ENCODE measurements at regions not wholly inside any gene's neighbourhood (a gene's known extent, or its start where the extent isn't known, plus 50 kb on each side); places are given as distances from the start of the nearest gene placed in this dataset.

GRCh38 chr10:24793648-24794379, 70.1 kb upstream of the ARHGAP21 start:
- peak; percentile 18 for DNase-seq

DNA sequence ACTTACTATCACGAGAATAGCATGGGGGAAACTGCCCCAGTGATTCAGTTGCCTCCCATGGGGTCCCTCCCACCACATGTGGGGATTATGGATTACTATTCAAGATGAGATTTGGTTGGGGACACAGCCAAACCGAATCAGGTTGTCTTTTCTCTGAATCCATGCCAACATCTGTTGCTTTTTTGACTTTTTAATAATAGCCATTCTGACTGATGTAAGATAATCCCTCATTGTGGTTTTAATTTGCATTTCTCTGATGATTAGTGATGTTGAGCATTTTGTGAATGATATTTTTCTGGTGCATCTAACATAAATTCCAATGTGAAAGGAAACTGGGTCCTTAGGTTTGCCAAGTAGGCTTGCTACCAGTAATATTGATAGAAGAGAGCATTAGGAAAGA, 69.0 kb upstream of the ARHGAP21 start:
- no peak for DNase-seq

- DNase-seq, result no peak
Measured at GRCh38 chr10:24791084-24791726, 67.5 kb upstream of the ARHGAP21 start.

DNA sequence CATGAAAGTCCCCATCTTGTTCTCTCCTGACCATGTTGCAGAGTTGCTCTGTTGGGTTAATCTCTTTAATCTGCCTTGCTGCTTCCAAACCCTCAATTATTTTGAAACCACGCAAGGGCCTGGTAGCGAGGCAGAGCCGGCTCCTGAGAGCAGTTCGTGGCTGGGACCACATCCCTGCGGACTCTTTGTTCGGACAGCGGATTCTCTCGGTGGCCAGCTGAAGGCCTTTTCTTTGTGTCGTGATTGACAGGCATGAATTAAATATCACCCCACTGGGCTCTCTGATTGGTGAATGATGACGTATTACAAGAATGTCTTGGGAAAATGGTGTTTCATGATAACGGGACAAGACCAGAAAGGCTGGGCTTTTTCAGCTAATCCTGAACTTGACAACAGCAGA, 66.9 kb upstream of the ARHGAP21 start:
- DNase-seq, result no peak

DNA sequence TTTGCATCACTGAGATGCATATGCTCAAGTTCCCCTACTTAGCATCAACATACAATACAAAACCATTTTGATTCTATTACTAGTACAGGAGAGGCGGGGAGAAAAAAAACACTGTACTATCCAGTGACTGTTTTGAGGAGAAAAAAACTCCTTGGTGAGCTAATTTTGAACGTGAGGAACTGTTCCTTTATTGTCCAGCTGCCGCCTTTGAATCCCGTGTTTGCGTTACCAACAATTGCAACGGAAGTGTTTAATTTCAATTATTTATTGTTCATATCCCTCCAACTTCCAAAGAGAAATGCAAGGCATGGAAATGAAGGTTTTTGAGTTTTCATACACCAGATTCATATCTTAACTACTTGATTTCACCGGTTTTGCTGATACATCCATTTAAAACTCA, 66.4 kb upstream of the ARHGAP21 start:
- DNase-seq, result no peak

GRCh38 chr10:24784923-24785322, 61.2 kb upstream of the ARHGAP21 start:
- DNase-seq, result peak; percentile 80

- no peak for DNase-seq
Measured at GRCh38 chr10:24784061-24784460, 60.4 kb upstream of the ARHGAP21 start.

DNA sequence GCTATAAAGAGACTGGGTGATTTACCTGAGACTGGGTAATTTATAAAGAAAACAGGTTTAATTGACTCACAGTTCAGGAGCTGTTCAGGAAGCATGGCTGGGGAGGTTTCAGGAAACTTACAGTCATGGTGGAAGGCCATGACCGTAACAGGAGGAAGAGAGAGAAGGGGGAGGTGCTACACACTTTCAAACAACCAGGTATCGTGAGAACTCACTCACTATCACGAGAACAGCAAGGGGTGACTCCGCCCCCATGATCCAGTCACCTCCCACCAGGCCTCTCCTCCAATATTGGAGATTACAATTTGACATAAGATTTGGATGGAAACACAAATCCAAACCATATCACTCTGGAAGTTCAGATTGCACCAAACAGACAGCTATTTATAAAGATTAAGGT, 59.8 kb upstream of the ARHGAP21 start:
- DNase-seq, result no peak

- no peak for DNase-seq
Measured at GRCh38 chr10:24779737-24780136, 56.0 kb upstream of the ARHGAP21 start.

DNA sequence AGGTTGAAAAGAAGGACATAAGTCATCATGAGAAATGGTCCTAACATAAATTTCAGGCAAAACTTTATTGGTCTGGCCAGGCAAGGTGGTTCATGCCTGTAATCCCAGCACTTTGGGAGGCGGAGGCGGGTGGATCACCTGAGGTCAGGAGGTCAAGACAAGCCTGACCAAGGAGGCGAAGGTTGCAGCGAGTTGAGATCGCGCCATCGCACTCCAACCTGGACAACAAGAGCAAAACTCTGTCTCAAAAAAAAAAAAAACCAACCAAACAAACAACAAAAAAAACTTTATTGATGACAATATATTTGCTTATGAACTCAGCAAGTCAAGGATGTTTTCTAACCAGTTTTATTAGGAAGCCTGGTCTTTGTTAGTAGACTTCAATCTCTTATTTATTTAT, 54.6 kb upstream of the ARHGAP21 start:
- no peak for DNase-seq

GRCh38 chr10:24777196-24777595, 53.5 kb upstream of the ARHGAP21 start:
- DNase-seq, result no peak

DNA sequence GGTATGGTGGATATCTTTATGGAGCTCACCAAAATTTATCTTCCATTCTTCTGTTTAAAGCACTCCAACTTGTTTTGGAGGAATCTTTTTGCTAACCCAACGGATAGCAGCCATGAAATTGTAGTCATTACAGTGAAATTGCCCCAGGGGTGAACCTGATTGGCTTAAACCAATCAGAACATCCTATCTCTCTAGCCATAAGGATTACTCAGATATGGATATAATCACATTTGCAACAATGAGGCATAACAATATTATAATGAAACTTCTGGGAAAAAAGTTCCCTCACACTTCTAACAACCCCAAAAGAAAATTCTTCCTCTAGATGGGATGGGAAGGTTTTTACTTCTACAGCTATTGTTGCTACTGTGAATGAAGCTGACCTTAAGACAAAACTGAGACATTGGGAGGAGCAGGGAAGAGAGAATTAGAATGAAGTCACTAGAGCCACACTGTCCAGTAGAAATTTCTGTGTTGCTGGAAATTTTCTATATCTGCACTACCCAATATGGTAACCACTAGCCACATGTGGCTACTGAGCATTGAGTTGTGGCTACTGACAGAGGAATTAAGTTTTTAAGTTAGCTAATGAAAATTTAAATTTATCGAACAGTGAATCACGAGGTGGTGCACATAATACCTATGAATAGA, 50.4 kb upstream of the ARHGAP21 start:
- DNase-seq, result no peak

Measured in NCI-H226 (cell line).